GM19467 (cell line): ENCODE measurements at regions not wholly inside any gene's neighbourhood (a gene's known extent, or its start where the extent isn't known, plus 50 kb on each side); places are given as distances from the start of the nearest gene placed in this dataset.
"Not testable (repeated sequence)": the region's sequence is repeated elsewhere in the genome, so short reads cannot be mapped to it uniquely, and the experiment has no call there.

ENCODE experiments used
- ATAC-seq: cut with Tn5 transposase; IDR thresholded peaks from one replicate; pipeline ENCODE4 v1.9.1; 2021; ENCODE audit warnings: mild to moderate bottlenecking, moderate library complexity; ENCODE audit not compliant: unreplicated experiment

GRCh38 chr2:7094231-7094741 is 177.1 kb downstream of the RNF144A start:
- ATAC-seq, result no peak

GRCh38 chr2:7096726-7097352 is 179.6 kb downstream of the RNF144A start:
- ATAC-seq, result no peak

- ATAC-seq, result peak; percentile 86
These were observed 180.2 kb downstream of the RNF144A start for GRCh38 chr2:7097353-7097895.

- ATAC-seq, result no peak
These were observed 181.6 kb downstream of the RNF144A start for GRCh38 chr2:7098816-7099215.

- not testable (repeated sequence) for ATAC-seq
These were observed 182.5 kb downstream of the RNF144A start for GRCh38 chr2:7099687-7100086.

- ATAC-seq, result no peak
These were observed 185.6 kb downstream of the RNF144A start for GRCh38 chr2:7102826-7103225.

GRCh38 chr2:7108792-7109532 is 191.8 kb downstream of the RNF144A start:
- no peak for ATAC-seq

GRCh38 chr2:7109533-7109885 is 192.3 kb downstream of the RNF144A start:
- no peak for ATAC-seq

- no peak for ATAC-seq
These were observed 194.4 kb downstream of the RNF144A start for GRCh38 chr2:7111626-7112025.

- ATAC-seq, result no peak
These were observed 198.2 kb downstream of the RNF144A start for GRCh38 chr2:7115364-7115763.

- ATAC-seq, result no peak
These were observed 198.7 kb downstream of the RNF144A start for GRCh38 chr2:7115906-7116305.

GRCh38 chr2:7116511-7116910 is 199.3 kb downstream of the RNF144A start:
- ATAC-seq, result no peak

GRCh38 chr2:7117076-7117475 is 199.9 kb downstream of the RNF144A start:
- ATAC-seq, result no peak

- no peak for ATAC-seq
These were observed 201.5 kb downstream of the RNF144A start for GRCh38 chr2:7118606-7119131.

- ATAC-seq, result no peak
These were observed 202.1 kb downstream of the RNF144A start for GRCh38 chr2:7119132-7119835.

GRCh38 chr2:7121851-7122250 is 204.6 kb downstream of the RNF144A start:
- ATAC-seq, result no peak

GRCh38 chr2:7127156-7127555 is 209.9 kb downstream of the RNF144A start:
- no peak for ATAC-seq

- no peak for ATAC-seq
These were observed 210.5 kb downstream of the RNF144A start for GRCh38 chr2:7127687-7128086.

GRCh38 chr2:7131261-7131660 is 214.0 kb downstream of the RNF144A start:
- no peak for ATAC-seq

GRCh38 chr2:7132753-7133152 is 215.5 kb downstream of the RNF144A start:
- ATAC-seq, result no peak

GRCh38 chr2:7133521-7133920 is 216.3 kb downstream of the RNF144A start:
- ATAC-seq, result no peak
